IPS-11a (cell line): ENCODE measurements at regions not wholly inside any gene's neighbourhood (a gene's known extent, or its start where the extent isn't known, plus 50 kb on each side); places are given as distances from the start of the nearest gene placed in this dataset.
"Not testable (repeated sequence)": the region's sequence is repeated elsewhere in the genome, so short reads cannot be mapped to it uniquely, and the experiment has no call there.

ENCODE experiments used
- H3K4me3 ChIP-seq: one replicate; pipeline ENCODE4 v1.5.1; 2013; ENCODE audit warnings: low read depth, low read length, control low read depth

- H3K4me3 ChIP-seq: no peak overlapping the region
Measured at GRCh38 chr3:69688400-69688799, 50.9 kb upstream of the MITF start.

- H3K4me3 ChIP-seq: no peak overlapping the region
Measured at GRCh38 chr3:69687641-69688040, 51.6 kb upstream of the MITF start.

GRCh38 chr3:69686056-69686455 is 53.2 kb upstream of the MITF start:
- H3K4me3 ChIP-seq: no peak overlapping the region

GRCh38 chr3:69684309-69684961 is 54.8 kb upstream of the MITF start:
- no peak overlapping the region for H3K4me3 ChIP-seq

- H3K4me3 ChIP-seq: no peak overlapping the region
Measured at GRCh38 chr3:69683082-69683806, 56.0 kb upstream of the MITF start.

GRCh38 chr3:69677456-69677855 is 61.8 kb upstream of the MITF start:
- not testable (repeated sequence) for H3K4me3 ChIP-seq

- H3K4me3 ChIP-seq: no peak overlapping the region
Measured at GRCh38 chr3:69675786-69676530, 63.3 kb upstream of the MITF start.

GRCh38 chr3:69674752-69675151 is 64.5 kb upstream of the MITF start:
- no peak overlapping the region for H3K4me3 ChIP-seq

GRCh38 chr3:69671082-69671952 is 67.9 kb upstream of the MITF start:
- H3K4me3 ChIP-seq: no peak overlapping the region

- no peak overlapping the region for H3K4me3 ChIP-seq
Measured at GRCh38 chr3:69669070-69669469, 70.2 kb upstream of the MITF start.

- no peak overlapping the region for H3K4me3 ChIP-seq
Measured at GRCh38 chr3:69665026-69665737, 74.1 kb upstream of the MITF start.

GRCh38 chr3:69660631-69661030 is 78.6 kb upstream of the MITF start:
- H3K4me3 ChIP-seq: no peak overlapping the region

GRCh38 chr3:69659180-69659910 is 79.9 kb upstream of the MITF start:
- H3K4me3 ChIP-seq: no peak overlapping the region

GRCh38 chr3:69658514-69659140 is 80.6 kb upstream of the MITF start:
- H3K4me3 ChIP-seq: no peak overlapping the region

GRCh38 chr3:69657030-69657429 is 82.2 kb upstream of the MITF start:
- not testable (repeated sequence) for H3K4me3 ChIP-seq

GRCh38 chr3:69651765-69652164 is 87.5 kb upstream of the MITF start:
- H3K4me3 ChIP-seq: no peak overlapping the region

GRCh38 chr3:69650066-69650419 is 89.2 kb upstream of the MITF start:
- H3K4me3 ChIP-seq: no peak overlapping the region

GRCh38 chr3:69649120-69650065 is 89.9 kb upstream of the MITF start:
- no peak overlapping the region for H3K4me3 ChIP-seq
